ENCODE measurements at regions not wholly inside any gene's neighbourhood (a gene's known extent, or its start where the extent isn't known, plus 50 kb on each side); places are given as distances from the start of the nearest gene placed in this dataset.

- no peak for TF ChIP-seq POLR2A (IDR thresholded peaks at IDR 0.05)
- TF ChIP-seq, protein P1, sequence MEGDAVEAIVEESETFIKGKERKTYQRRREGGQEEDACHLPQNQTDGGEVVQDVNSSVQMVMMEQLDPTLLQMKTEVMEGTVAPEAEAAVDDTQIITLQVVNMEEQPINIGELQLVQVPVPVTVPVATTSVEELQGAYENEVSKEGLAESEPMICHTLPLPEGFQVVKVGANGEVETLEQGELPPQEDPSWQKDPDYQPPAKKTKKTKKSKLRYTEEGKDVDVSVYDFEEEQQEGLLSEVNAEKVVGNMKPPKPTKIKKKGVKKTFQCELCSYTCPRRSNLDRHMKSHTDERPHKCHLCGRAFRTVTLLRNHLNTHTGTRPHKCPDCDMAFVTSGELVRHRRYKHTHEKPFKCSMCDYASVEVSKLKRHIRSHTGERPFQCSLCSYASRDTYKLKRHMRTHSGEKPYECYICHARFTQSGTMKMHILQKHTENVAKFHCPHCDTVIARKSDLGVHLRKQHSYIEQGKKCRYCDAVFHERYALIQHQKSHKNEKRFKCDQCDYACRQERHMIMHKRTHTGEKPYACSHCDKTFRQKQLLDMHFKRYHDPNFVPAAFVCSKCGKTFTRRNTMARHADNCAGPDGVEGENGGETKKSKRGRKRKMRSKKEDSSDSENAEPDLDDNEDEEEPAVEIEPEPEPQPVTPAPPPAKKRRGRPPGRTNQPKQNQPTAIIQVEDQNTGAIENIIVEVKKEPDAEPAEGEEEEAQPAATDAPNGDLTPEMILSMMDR (IDR thresholded peaks at IDR 0.05): no peak
- Histone ChIP-seq H3K9me3 (no peaks in the 10 kb centered on the region), H3K4me1 (peaks cover 0 to 5% (median 0%) of the 10 kb centered on the region in 4 donors), H3K27me3 (no peaks in the 10 kb centered on the region), H3K27ac (no peak overlapping the region), H3K4me3 (no peak overlapping the region), H3K36me3 (no peaks in the 10 kb centered on the region)
- no peak for DNase-seq
Observed at GRCh38 chr4:22870847-22871449, 178.2 kb downstream of the GBA3 start.

DNA sequence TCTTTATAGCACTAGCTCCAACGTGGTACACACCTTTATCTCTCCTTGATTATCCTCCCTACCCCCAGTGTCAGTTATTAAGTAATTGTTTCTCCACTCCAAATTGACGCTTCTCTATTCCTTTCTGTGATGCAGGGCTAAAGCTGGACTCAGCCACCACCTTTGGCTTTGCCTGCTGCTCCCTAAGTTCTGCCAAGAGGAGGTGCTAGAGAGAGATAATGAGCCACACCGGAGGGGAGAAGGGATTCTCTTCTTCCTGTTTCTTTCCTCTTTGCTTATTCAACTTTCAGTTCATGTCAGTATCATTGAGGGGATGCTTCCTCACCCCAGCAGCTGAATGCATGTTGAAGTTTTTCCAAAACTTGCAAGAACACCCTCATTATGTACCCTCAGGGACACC lies 176.5 kb downstream of the GBA3 start:
- no peaks in the 10 kb centered on the region for H3K4me1 ChIP-seq
- no peak for DNase-seq
- H3K36me3 ChIP-seq: no peaks in the 10 kb centered on the region
- no peak overlapping the region for H3K4me3 ChIP-seq
- TF ChIP-seq, protein P1 (IDR thresholded peaks at IDR 0.05): peak in 3 of 6 experiments; percentile 18 to 23 (median 21)
- no peak for TF ChIP-seq POLR2A (IDR thresholded peaks at IDR 0.05)
- no peaks in the 10 kb centered on the region for H3K9me3 ChIP-seq
- H3K27me3 ChIP-seq: no peaks in the 10 kb centered on the region
- H3K27ac ChIP-seq: no peak overlapping the region
